Omental fat pad (tissue), 3 donors: ENCODE measurements at regions not wholly inside any gene's neighbourhood (a gene's known extent, or its start where the extent isn't known, plus 50 kb on each side); places are given as distances from the start of the nearest gene placed in this dataset.

ENCODE experiments used
- ATAC-seq: fragments of 150-250 bp; one replicate; pipeline ENCODE4 v1.9.1; 2016; ENCODE audit warnings: mild to moderate bottlenecking, moderate library complexity; ENCODE audit not compliant: low FRiP score
- DNase-seq: peaks from one replicate; pipeline ENCODE4 v3.0.0-alpha.2; 2019; ENCODE audit warnings: low spot score
- TF ChIP-seq, protein P1 (sequence below), 3 donors: fragments of 450-650 bp; IDR thresholded peaks; one replicate each; pipeline ENCODE4 v1.5.1; 2016 to 2017; ENCODE audit warnings: antibody characterized with exemption in 3 of 3, mild to moderate bottlenecking in 3 of 3, moderate library complexity in 2 of 3

DNA sequence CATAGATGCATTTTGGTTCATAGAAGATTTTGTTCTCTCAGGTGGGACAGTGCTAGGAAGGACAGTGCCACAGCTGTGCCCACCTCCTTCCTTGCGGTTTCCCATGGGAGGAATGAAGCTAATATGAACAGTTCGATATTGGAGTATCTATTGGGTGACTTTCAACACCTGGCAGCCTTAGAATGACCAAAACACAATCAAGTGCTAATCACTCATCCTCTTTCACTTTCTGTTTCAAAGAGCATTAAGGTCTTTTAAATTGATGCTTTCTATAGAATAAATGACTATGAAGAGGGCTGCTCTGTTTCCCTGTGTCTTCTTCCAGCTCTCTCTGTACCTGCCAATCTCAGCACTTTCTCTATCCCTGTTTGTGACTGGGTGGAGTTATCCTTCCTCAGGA is 784.0 kb downstream of the MRPL39 start:
- DNase-seq (no peak), ATAC-seq (no peak)
- TF ChIP-seq, protein P1, sequence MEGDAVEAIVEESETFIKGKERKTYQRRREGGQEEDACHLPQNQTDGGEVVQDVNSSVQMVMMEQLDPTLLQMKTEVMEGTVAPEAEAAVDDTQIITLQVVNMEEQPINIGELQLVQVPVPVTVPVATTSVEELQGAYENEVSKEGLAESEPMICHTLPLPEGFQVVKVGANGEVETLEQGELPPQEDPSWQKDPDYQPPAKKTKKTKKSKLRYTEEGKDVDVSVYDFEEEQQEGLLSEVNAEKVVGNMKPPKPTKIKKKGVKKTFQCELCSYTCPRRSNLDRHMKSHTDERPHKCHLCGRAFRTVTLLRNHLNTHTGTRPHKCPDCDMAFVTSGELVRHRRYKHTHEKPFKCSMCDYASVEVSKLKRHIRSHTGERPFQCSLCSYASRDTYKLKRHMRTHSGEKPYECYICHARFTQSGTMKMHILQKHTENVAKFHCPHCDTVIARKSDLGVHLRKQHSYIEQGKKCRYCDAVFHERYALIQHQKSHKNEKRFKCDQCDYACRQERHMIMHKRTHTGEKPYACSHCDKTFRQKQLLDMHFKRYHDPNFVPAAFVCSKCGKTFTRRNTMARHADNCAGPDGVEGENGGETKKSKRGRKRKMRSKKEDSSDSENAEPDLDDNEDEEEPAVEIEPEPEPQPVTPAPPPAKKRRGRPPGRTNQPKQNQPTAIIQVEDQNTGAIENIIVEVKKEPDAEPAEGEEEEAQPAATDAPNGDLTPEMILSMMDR (IDR thresholded peaks at IDR 0.05), result no peak

DNA sequence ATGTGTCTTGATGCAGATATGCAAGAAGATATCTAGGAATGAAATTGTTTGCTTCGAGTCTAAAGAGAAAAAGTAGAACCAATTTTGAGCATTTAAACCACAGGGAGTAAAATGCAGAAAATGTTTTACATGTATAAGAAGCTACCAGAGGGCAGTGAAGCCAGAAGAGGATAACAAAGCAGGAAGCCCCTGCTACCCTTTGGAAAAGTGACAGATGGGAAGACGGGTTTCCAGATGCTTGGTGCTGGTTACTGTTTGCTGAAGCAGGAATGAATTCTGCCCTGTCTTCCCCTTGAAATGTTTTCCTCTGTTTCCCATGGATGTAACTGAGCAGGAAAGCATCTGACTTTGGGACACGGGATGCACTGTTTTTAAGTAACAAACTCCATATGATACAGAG is 822.2 kb downstream of the MRPL39 start:
- TF ChIP-seq, protein P1 (IDR thresholded peaks at IDR 0.05), result no peak
- no peak for ATAC-seq

DNA sequence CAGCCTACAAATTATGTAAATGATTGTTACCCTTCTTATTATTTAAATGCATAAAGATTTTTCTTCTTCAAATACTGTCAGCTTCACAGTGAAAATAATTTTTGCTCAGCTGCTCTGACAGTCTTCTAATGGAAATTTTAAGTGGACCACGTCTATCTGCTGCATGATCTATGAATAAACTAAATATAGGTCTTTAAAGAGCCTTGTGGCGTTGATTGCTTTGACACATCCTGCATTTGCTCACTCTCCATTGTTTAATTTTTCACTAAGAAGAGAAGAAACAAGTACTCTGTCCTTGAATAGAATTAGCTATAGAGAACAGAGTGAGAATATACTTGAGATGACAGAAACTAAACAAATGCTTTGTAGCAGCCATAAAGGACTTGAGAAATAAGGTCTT is 826.1 kb downstream of the MRPL39 start:
- ATAC-seq (no peak), DNase-seq (no peak)
- TF ChIP-seq, protein P1 (IDR thresholded peaks at IDR 0.05), result no peak

More for the DNA sequence above, 822.2 kb downstream of the MRPL39 start:
- DNase-seq, result no peak

DNA sequence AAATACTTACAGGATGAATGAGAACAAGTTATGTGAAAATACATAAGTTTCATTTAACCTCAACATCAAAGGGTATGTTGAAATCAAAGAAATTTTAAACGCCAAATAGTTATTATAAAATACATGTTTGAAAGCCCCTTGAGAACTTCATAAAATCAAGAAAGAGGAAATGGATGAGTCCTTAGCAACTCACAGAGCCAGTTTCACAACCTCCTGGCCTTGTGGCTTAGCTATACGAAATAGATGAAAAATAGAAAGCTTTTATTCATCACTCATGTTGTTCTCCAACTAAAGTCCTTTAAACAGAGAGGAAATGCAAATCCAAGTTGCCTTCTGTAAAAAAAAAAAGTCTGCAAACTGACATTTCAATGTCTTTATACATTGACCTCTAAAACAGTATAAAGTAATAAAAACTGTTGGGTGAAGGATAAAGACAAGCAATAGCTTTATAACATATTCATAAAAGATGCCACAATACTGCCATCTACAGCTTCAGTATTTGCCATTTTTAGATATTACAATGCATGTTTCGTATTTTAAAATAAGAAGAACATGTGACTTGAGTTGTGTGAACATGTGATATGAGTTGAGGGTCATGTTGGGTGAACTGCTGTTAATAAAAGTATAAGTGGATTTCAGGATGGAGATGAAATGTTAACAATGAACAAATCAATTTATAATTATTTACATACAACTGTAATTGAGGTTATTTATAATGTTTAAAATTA is 847.8 kb downstream of the MRPL39 start:
- ATAC-seq, result no peak
- DNase-seq, result no peak
- TF ChIP-seq, protein P1 (IDR thresholded peaks at IDR 0.05), result no peak

DNA sequence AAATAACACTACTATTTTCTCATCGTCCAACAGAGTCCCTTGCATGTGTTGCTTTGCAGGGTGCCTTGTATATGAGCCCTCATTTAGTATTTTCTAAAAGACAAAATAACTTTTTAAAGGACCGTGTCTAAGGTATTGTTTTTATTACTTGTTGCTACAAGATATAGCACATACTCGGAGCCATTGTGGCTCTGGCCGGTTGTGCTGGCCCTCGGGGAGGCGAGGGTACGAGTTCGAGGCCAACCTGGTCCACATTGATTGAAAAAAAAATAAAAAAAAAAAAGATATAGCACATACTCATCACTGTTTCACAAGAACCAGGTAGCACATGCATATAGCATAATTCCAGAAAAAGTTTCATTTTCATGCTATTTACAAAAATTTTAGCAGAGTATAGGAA is 869.2 kb downstream of the MRPL39 start:
- ATAC-seq (no peak), DNase-seq (no peak)

DNA sequence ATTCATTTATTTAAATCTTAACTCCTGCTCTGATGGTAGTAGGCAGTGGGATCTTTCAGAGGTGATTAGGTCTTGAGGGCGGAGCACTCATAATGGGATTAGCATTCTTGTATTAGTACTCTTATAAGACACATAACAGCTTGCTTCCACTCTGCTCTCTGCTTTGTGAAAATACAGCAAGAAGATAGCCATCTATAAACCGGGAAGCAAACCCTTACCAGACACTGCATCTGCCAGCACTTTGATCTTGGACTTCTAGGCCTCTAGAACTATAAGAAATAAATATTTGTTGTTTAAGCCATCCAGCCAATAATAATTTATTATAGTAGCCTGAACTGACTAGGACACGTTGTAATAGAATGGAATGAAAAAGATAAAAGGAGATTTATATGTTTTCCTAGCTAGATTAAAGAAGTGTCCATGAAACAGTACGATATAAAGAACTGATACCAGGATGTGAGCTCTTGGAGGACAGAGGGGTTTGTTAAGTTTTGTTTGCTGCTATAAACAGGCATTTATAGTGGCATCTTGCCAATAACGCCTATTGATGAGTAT is 869.9 kb downstream of the MRPL39 start:
- no peak for ATAC-seq
- TF ChIP-seq, protein P1 (IDR thresholded peaks at IDR 0.05), result no peak
- DNase-seq, result no peak

More for the DNA sequence above, 869.2 kb downstream of the MRPL39 start:
- TF ChIP-seq, protein P1 (IDR thresholded peaks at IDR 0.05), result no peak

DNA sequence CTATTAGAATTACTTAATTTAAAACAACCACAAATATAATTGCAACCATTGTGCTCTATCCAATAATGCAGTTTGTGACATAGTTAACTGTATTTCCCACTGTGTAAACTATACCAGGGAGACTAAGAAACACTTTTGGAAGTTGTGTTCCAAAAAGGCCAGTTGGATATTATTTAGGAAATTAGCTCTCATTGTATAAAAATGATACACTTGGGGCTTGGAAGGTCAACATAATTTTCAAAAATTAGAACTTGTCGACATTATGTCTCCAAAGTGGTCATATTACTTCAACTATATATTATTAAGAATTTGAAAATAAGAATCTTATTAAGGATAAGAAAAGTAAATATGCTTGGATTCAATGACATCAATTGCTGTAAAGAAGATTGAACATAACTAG is 876.6 kb downstream of the MRPL39 start:
- TF ChIP-seq, protein P1 (IDR thresholded peaks at IDR 0.05), result no peak
- ATAC-seq (no peak), DNase-seq (no peak)
